Right lobe of liver (tissue), 4 donors: ENCODE measurements at regions not wholly inside any gene's neighbourhood (a gene's known extent, or its start where the extent isn't known, plus 50 kb on each side); places are given as distances from the start of the nearest gene placed in this dataset.

Experiments
- CTCF ChIP-seq, 4 donors: fragments of 200-600 bp in 3 of 4; fragments of 450-650 bp in 1 of 4; IDR thresholded peaks; one replicate each; pipeline versions ENCODE4 v1.5.1 to v1.8.0; 2016 to 2022; ENCODE audit warnings: antibody characterized with exemption in 4 of 4, mild to moderate bottlenecking in 2 of 4
- POLR2A ChIP-seq: fragments of 450-650 bp; IDR thresholded peaks from one replicate; pipeline ENCODE4 v1.6.1; 2017; ENCODE audit warnings: antibody characterized with exemption, mild to moderate bottlenecking
- donor health status: DM: no; HTN: no; CAD: no.
- donor health status: DM: no; HTN: no; CAD: no.
- donor health status: DM: no; HTN: yes; CAD: no.

- TF ChIP-seq CTCF (IDR thresholded peaks at IDR 0.05), result no peak
- no peak for TF ChIP-seq POLR2A
Measured at GRCh38 chr7:106736123-106736507, 75.2 kb upstream of the CCDC71L start.
